22Rv1 (cell line): ENCODE measurements at regions not wholly inside any gene's neighbourhood (a gene's known extent, or its start where the extent isn't known, plus 50 kb on each side); places are given as distances from the start of the nearest gene placed in this dataset.

Source experiments
- ZFX ChIP-seq: fragments of 450-650 bp; IDR thresholded peaks from 2 replicates; pipeline ENCODE4 v1.6.1; 2017; ENCODE audit warnings: antibody characterized with exemption, borderline replicate concordance
- TF ChIP-seq, protein P1 (sequence below): fragments of 450-650 bp; IDR thresholded peaks from 2 replicates; pipeline ENCODE4 v1.5.1; 2017; ENCODE audit warnings: mild to moderate bottlenecking

DNA sequence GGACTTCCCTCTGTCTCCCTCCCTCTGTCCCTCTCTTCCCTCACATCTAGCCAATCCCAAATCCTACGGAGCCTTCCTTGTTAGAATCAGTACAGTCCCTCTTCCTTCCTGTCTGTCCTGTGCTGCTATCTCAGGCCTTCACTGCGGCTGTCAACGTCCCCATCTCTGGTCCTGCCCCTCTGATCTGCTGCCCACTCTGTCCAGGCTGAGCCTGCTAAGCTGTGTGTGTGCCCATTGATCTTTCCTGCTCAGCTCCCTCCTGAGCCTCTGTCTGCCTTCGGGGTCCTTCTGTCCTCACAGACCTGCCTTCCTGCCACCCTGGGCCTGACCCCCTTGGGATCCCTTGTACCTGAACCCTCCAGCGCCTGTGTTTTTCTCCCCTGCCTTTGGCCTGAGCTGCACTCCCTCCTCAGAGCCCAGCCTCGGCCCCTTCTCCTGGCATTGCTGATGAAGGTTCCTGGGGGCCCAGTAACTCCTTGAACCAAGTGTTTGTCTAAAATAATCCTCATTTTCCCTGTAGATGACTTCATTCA lies 182.1 kb upstream of the SHH start:
- TF ChIP-seq, protein P1, sequence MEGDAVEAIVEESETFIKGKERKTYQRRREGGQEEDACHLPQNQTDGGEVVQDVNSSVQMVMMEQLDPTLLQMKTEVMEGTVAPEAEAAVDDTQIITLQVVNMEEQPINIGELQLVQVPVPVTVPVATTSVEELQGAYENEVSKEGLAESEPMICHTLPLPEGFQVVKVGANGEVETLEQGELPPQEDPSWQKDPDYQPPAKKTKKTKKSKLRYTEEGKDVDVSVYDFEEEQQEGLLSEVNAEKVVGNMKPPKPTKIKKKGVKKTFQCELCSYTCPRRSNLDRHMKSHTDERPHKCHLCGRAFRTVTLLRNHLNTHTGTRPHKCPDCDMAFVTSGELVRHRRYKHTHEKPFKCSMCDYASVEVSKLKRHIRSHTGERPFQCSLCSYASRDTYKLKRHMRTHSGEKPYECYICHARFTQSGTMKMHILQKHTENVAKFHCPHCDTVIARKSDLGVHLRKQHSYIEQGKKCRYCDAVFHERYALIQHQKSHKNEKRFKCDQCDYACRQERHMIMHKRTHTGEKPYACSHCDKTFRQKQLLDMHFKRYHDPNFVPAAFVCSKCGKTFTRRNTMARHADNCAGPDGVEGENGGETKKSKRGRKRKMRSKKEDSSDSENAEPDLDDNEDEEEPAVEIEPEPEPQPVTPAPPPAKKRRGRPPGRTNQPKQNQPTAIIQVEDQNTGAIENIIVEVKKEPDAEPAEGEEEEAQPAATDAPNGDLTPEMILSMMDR: no peak
- TF ChIP-seq ZFX: no peak
